Natural killer cell (primary cell): ENCODE measurements at regions not wholly inside any gene's neighbourhood (a gene's known extent, or its start where the extent isn't known, plus 50 kb on each side); places are given as distances from the start of the nearest gene placed in this dataset.

Source experiments
- ATAC-seq, 3 donors: fragments of 150-1000 bp in 2 of 3; fragments of 200-7000 bp in 1 of 3; cut with Tn5 transposase; 1 replicate in 1 of 3; 2 replicates in 2 of 3; pipeline ENCODE4 v1.10.0; 2021; ENCODE audit warnings: mild to moderate bottlenecking in 2 of 3, moderate library complexity in 2 of 3
- DNase-seq, 2 donors: peaks; one replicate each; pipeline versions ENCODE4 v3.0.0 to v3.0.0-alpha.2; 2013 to 2021; ENCODE audit warnings: mixed read lengths in 1 of 2
- H3K27ac ChIP-seq: one replicate; pipeline ENCODE4 v1.5.1; 2013; ENCODE audit warnings: mild to moderate bottlenecking, low read length
- H3K27me3 ChIP-seq: one replicate; pipeline ENCODE4 v1.6.1; 2013; ENCODE audit warnings: low read length; ENCODE audit not compliant: control insufficient read depth, insufficient read depth
- H3K36me3 ChIP-seq: one replicate; pipeline ENCODE4 v1.6.1; 2013; ENCODE audit warnings: low read length; ENCODE audit not compliant: control insufficient read depth, insufficient read depth
- H3K4me1 ChIP-seq: one replicate; pipeline ENCODE4 v1.6.1; 2013; ENCODE audit warnings: low read length; ENCODE audit not compliant: control insufficient read depth, insufficient read depth
- H3K4me3 ChIP-seq: one replicate; pipeline ENCODE4 v1.5.1; 2013; ENCODE audit warnings: low read length
- H3K9me3 ChIP-seq: one replicate; pipeline ENCODE4 v1.6.1; 2013; ENCODE audit warnings: low read length; ENCODE audit not compliant: control insufficient read depth, insufficient read depth
- H3K27ac Mint-ChIP-seq, 2 donors: one replicate each; pipeline ENCODE4 v1.8.0; 2022; ENCODE audit warnings: mild to moderate bottlenecking in 2 of 2, mixed read lengths in 2 of 2, moderate library complexity in 1 of 2
- H3K27me3 Mint-ChIP-seq, 2 donors: one replicate each; pipeline ENCODE4 v1.8.0; 2022; ENCODE audit warnings: low read depth in 2 of 2, mixed read lengths in 2 of 2
- H3K36me3 Mint-ChIP-seq: one replicate; pipeline ENCODE4 v1.8.0; 2022; ENCODE audit warnings: mixed read lengths
- H3K4me1 Mint-ChIP-seq, 2 donors: one replicate each; pipeline ENCODE4 v1.8.0; 2022; ENCODE audit warnings: mixed read lengths in 2 of 2
- H3K4me3 Mint-ChIP-seq: one replicate; pipeline ENCODE4 v1.8.0; 2022; ENCODE audit warnings: mild to moderate bottlenecking, moderate library complexity, mixed read lengths
- H3K9me3 Mint-ChIP-seq, 2 donors: one replicate each; pipeline ENCODE4 v1.8.0; 2022; ENCODE audit warnings: mixed read lengths in 2 of 2
- CTCF ChIP-seq: fragments of 200-600 bp; IDR thresholded peaks from one replicate; pipeline ENCODE4 v1.8.0; 2022; ENCODE audit warnings: antibody characterized with exemption
- WGBS: methylation state at CpG from one replicate; pipeline ENCODE4 v1.1.7; 2013; ENCODE audit warnings: missing lambda C conversion rate; ENCODE audit not compliant: insufficient coverage; 5-methylcytosine and 5-hydroxymethylcytosine counted together
- intact Hi-C: fragments of 100-400 bp; cut with micrococcal nuclease; formaldehyde crosslinking; loops from one replicate; pipeline ENCODE4 v1.14.2; 2022

- Histone ChIP-seq H3K27ac (no peak overlapping the region), H3K27me3 (no peaks in the 10 kb centered on the region), H3K9me3 (peaks cover 5% of the 10 kb centered on the region), H3K4me3 (no peak overlapping the region), H3K4me1 (no peaks in the 10 kb centered on the region), H3K36me3 (no peaks in the 10 kb centered on the region)
- ATAC-seq = no peak
- Mint-ChIP-seq H3K27me3 (no peaks in the 10 kb centered on the region), H3K36me3 (no peaks in the 10 kb centered on the region), H3K27ac (no peak overlapping the region), H3K4me3 (no peak overlapping the region), H3K9me3 (peaks cover 13% of the 10 kb centered on the region in 2 donors), H3K4me1 (no peaks in the 10 kb centered on the region)
- TF ChIP-seq CTCF = no peak
- no peak for DNase-seq
- WGBS = 68% methylated on average over 6 of the region's 6 CpGs
- intact Hi-C loops = no loop called here
Observed at GRCh38 chr10:54962134-54962900, 161.3 kb upstream of the PCDH15 start.

GRCh38 chr10:54961040-54961439 lies 160.0 kb upstream of the PCDH15 start:
- no peak overlapping the region for H3K4me3 ChIP-seq
- no peaks in the 10 kb centered on the region for H3K27me3 Mint-ChIP-seq
- no peak overlapping the region for H3K27ac Mint-ChIP-seq
- DNase-seq = no peak
- H3K4me3 Mint-ChIP-seq = no peak overlapping the region
- no peak for ATAC-seq
- H3K4me1 Mint-ChIP-seq = no peaks in the 10 kb centered on the region
- intact Hi-C loops = no loop called here
- H3K36me3 ChIP-seq = no peaks in the 10 kb centered on the region
- TF ChIP-seq CTCF = no peak
- no peaks in the 10 kb centered on the region for H3K27me3 ChIP-seq
- peaks cover 13% of the 10 kb centered on the region in 2 donors for H3K9me3 Mint-ChIP-seq
- H3K36me3 Mint-ChIP-seq = no peaks in the 10 kb centered on the region
- 93% methylated on average over 3 of the region's 4 CpGs for WGBS
- H3K9me3 ChIP-seq = peaks cover 5% of the 10 kb centered on the region
- H3K27ac ChIP-seq = no peak overlapping the region
- no peaks in the 10 kb centered on the region for H3K4me1 ChIP-seq

GRCh38 chr10:54958844-54959243 lies 157.8 kb upstream of the PCDH15 start:
- intact Hi-C loops = no loop called here
- H3K4me3 Mint-ChIP-seq = no peak overlapping the region
- DNase-seq (no peak), ATAC-seq (no peak)
- H3K4me1 Mint-ChIP-seq = no peaks in the 10 kb centered on the region
- no peak overlapping the region for H3K27ac Mint-ChIP-seq
- H3K27ac ChIP-seq = no peak overlapping the region
- H3K4me1 ChIP-seq = no peaks in the 10 kb centered on the region
- H3K9me3 ChIP-seq = peaks cover 5% of the 10 kb centered on the region
- peaks cover 9 to 17% of the 10 kb centered on the region in 2 donors for H3K9me3 Mint-ChIP-seq
- no peaks in the 10 kb centered on the region for H3K36me3 ChIP-seq
- H3K4me3 ChIP-seq = no peak overlapping the region
- no peaks in the 10 kb centered on the region for H3K27me3 ChIP-seq
- H3K27me3 Mint-ChIP-seq = no peaks in the 10 kb centered on the region
- TF ChIP-seq CTCF = no peak
- no peaks in the 10 kb centered on the region for H3K36me3 Mint-ChIP-seq
- WGBS = no CpG with 5 or more reads among the region's 1 CpG

- no peak overlapping the region for H3K4me3 ChIP-seq
- Mint-ChIP-seq H3K4me3 (no peak overlapping the region), H3K27ac (no peak overlapping the region), H3K4me1 (no peaks in the 10 kb centered on the region), H3K27me3 (no peaks in the 10 kb centered on the region), H3K36me3 (no peaks in the 10 kb centered on the region), H3K9me3 (peaks cover 19 to 20% of the 10 kb centered on the region in 2 donors)
- no peaks in the 10 kb centered on the region for H3K27me3 ChIP-seq
- intact Hi-C loops = no loop called here
- H3K27ac ChIP-seq = no peak overlapping the region
- no peaks in the 10 kb centered on the region for H3K36me3 ChIP-seq
- DNase-seq = no peak
- ATAC-seq = no peak
- H3K9me3 ChIP-seq = no peaks in the 10 kb centered on the region
- no peaks in the 10 kb centered on the region for H3K4me1 ChIP-seq
- TF ChIP-seq CTCF = no peak
Observed at GRCh38 chr10:54947605-54948004, 146.6 kb upstream of the PCDH15 start.
